GM21576 (cell line): ENCODE measurements at regions not wholly inside any gene's neighbourhood (a gene's known extent, or its start where the extent isn't known, plus 50 kb on each side); places are given as distances from the start of the nearest gene placed in this dataset.
"Not testable (repeated sequence)": the region's sequence is repeated elsewhere in the genome, so short reads cannot be mapped to it uniquely, and the experiment has no call there.

Experiments
- ATAC-seq: cut with Tn5 transposase; IDR thresholded peaks from one replicate; pipeline ENCODE4 v1.9.1; 2021; ENCODE audit warnings: mild to moderate bottlenecking, moderate library complexity; ENCODE audit not compliant: unreplicated experiment

GRCh38 chrX:122625239-122625638 is 558.8 kb upstream of the GRIA3 start:
- ATAC-seq, result no peak

GRCh38 chrX:122625821-122626220 is 558.3 kb upstream of the GRIA3 start:
- no peak for ATAC-seq

- no peak for ATAC-seq
These were observed 557.2 kb upstream of the GRIA3 start for GRCh38 chrX:122626871-122627270.

GRCh38 chrX:122641136-122641535 is 542.9 kb upstream of the GRIA3 start:
- ATAC-seq, result no peak

- ATAC-seq, result no peak
These were observed 542.3 kb upstream of the GRIA3 start for GRCh38 chrX:122641826-122642225.

- not testable (repeated sequence) for ATAC-seq
These were observed 528.8 kb upstream of the GRIA3 start for GRCh38 chrX:122655256-122655655.

- ATAC-seq, result no peak
These were observed 517.5 kb upstream of the GRIA3 start for GRCh38 chrX:122666601-122667000.

- no peak for ATAC-seq
These were observed 516.4 kb upstream of the GRIA3 start for GRCh38 chrX:122667667-122668066.

GRCh38 chrX:122703762-122704161 is 480.3 kb upstream of the GRIA3 start:
- no peak for ATAC-seq

- no peak for ATAC-seq
These were observed 444.3 kb upstream of the GRIA3 start for GRCh38 chrX:122739770-122740169.

- no peak for ATAC-seq
These were observed 413.5 kb upstream of the GRIA3 start for GRCh38 chrX:122770581-122770980.

- no peak for ATAC-seq
These were observed 412.1 kb upstream of the GRIA3 start for GRCh38 chrX:122771933-122772332.

- no peak for ATAC-seq
These were observed 406.3 kb upstream of the GRIA3 start for GRCh38 chrX:122777766-122778165.

GRCh38 chrX:122783918-122784317 is 400.2 kb upstream of the GRIA3 start:
- no peak for ATAC-seq

GRCh38 chrX:122787231-122787630 is 396.8 kb upstream of the GRIA3 start:
- ATAC-seq, result no peak

GRCh38 chrX:122788216-122788615 is 395.9 kb upstream of the GRIA3 start:
- no peak for ATAC-seq

- ATAC-seq, result no peak
These were observed 393.5 kb upstream of the GRIA3 start for GRCh38 chrX:122790376-122791095.

GRCh38 chrX:122813876-122814275 is 370.2 kb upstream of the GRIA3 start:
- no peak for ATAC-seq

- no peak for ATAC-seq
These were observed 367.8 kb upstream of the GRIA3 start for GRCh38 chrX:122816288-122816687.

GRCh38 chrX:122817321-122817955 is 366.6 kb upstream of the GRIA3 start:
- ATAC-seq, result no peak

GRCh38 chrX:122818068-122818467 is 366.0 kb upstream of the GRIA3 start:
- no peak for ATAC-seq

GRCh38 chrX:122833230-122833629 is 350.8 kb upstream of the GRIA3 start:
- ATAC-seq, result no peak

GRCh38 chrX:122835886-122836285 is 348.2 kb upstream of the GRIA3 start:
- no peak for ATAC-seq
